Nucleus accumbens (tissue), 56 donors: ENCODE measurements at regions not wholly inside any gene's neighbourhood (a gene's known extent, or its start where the extent isn't known, plus 50 kb on each side); places are given as distances from the start of the nearest gene placed in this dataset.
"Not testable (repeated sequence)": the region's sequence is repeated elsewhere in the genome, so short reads cannot be mapped to it uniquely, and the experiment has no call there.

Experiments used
- DNase-seq, 56 donors: peaks; one replicate each; lab custom pipeline; 2025; lab: John Stamatoyannopoulos, UW

GRCh38 chr4:140219567-140219966 lies 65.6 kb upstream of the MAML3 start:
- DNase-seq, result no peak

DNA sequence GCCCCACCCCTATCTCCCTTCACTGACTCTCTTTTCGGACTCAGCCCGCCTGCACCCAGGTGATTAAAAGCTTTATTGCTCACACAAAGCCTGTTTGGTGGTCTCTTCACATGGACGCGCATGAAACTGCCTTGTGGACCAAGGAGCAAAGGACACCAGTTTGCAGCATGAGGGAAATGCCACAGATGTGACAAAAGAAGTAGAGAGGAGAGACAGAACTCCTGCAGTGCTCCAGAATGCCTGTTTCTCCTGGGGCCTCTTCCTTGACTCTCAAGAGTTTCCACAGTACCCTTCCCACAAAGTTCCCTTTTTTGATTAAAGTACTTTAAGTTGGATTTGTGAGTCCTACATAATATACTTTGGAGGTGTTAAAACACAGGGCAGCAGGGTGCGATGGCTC lies 65.1 kb upstream of the MAML3 start:
- not testable (repeated sequence) for DNase-seq

- DNase-seq, result no peak
Measured at GRCh38 chr4:140213749-140214148, 59.8 kb upstream of the MAML3 start.

DNA sequence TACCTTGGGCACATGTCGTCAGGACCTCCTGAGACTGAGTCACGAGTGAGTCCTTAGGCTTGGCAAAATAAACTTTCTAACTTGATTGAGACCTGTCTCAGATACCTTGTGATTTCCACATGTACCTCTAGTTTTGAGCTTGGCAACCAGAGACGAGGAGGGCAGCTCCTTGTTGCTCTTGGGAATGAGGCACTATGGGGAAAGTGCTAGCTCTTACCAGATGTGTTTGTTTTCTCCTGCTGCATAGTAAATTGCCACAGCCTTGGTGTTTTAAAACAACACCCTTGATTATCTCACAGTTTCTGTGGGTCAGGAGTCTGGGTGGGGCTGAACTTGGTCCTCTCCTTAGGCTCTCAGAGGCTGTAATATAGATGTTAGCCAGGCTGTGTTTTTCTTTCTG lies 59.1 kb upstream of the MAML3 start:
- no peak for DNase-seq

GRCh38 chr4:140212646-140213045 lies 58.7 kb upstream of the MAML3 start:
- DNase-seq, result no peak

GRCh38 chr4:140212194-140212593 lies 58.2 kb upstream of the MAML3 start:
- DNase-seq, result no peak

GRCh38 chr4:140211693-140212092 lies 57.7 kb upstream of the MAML3 start:
- no peak for DNase-seq

- DNase-seq, result no peak
Measured at GRCh38 chr4:140211161-140211560, 57.2 kb upstream of the MAML3 start.

DNA sequence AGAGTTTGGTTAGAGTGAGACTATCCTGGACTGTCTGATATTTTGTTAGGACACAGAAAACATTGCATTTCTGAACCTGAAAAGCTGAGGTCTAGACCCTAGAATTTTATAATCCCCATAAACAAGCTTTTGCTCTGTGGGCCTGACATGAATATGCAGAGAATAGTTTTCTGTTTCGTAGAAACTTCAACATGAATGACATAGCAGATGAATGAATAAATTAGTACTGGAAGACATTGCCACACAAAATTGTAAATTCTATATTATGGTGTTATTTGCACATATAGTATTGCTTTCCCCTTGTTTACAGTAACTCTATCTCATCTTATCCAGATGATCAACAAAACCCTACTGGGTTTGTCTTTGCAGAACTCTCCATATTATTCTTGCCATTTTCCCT lies 54.9 kb upstream of the MAML3 start:
- no peak for DNase-seq
